ENCODE measurements at regions not wholly inside any gene's neighbourhood (a gene's known extent, or its start where the extent isn't known, plus 50 kb on each side); places are given as distances from the start of the nearest gene placed in this dataset.
A peak's percentile ranks its signal among the peaks of the same experiment; 100 is the strongest.
"Not testable (repeated sequence)": the region's sequence is repeated elsewhere in the genome, so short reads cannot be mapped to it uniquely, and the experiment has no call there.

- no peak for DNase-seq
Observed at GRCh38 chr4:20196476-20196875, 55.2 kb upstream of the SLIT2 start.

DNA sequence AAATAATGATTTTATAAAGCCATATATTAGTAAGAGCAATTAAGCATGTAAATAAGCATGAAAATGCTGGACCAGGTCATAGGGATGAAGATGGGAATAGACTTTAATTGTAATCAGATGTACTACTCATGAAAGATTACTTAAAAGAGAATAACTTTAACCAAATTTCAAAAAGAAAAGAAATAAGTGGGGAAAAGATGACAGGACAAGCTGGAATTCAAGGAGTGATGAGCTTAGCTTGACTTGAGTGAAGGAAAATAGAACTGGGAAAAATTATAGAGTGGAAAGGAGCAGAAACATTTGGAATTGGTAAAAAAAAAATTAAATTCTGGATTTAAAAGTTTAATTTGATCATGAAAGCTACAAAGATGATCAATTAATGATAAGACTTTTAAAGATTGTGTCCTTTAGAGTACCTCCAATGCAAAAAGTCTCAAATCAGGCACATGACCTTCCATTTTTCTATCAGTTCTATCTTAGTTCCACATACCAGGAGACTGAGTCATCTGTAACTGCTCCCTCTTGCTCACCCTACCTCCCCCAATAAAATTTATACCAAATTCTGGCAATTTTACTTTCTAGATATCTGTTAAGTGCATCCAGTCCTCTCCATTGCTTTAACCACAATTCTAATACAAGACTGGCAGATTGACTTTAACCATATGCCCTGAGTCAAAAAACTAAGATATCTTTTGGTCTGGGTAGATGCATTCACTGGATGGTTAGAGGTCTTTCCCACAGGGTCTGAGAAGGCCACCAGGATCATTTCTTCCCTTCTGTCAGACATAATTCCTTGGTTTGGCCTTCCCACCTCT is 56.4 kb upstream of the SLIT2 start:
- no peak for DNase-seq

- DNase-seq: no peak
Observed at GRCh38 chr4:20194123-20195013, 57.3 kb upstream of the SLIT2 start.

GRCh38 chr4:20193141-20193936 is 58.4 kb upstream of the SLIT2 start:
- DNase-seq: peak; percentile 23

GRCh38 chr4:20192736-20193135 is 59.0 kb upstream of the SLIT2 start:
- no peak for DNase-seq

GRCh38 chr4:20185103-20185502 is 66.6 kb upstream of the SLIT2 start:
- no peak for DNase-seq

- DNase-seq: not testable (repeated sequence)
Observed at GRCh38 chr4:20183131-20183530, 68.6 kb upstream of the SLIT2 start.

- DNase-seq: no peak
Observed at GRCh38 chr4:20181926-20182325, 69.8 kb upstream of the SLIT2 start.

DNA sequence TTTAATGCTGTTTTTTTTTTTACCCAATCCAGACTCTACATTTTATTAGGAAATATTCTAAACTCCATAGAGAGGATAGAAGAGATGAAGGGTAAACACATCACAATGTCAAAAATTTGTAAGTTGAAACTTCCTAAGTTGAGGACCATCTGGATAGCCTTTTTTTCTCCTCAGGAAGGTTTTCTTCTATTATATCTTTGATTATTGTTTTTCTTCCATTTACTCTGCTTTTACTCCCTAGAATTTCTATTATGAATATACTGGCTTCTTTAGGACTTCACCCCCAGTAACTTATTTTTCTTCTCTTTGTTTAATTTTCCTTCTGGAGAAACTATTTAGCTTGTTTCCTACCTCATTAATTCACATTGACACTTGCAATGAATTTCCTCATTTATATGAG is 71.2 kb upstream of the SLIT2 start:
- DNase-seq: no peak

DNA sequence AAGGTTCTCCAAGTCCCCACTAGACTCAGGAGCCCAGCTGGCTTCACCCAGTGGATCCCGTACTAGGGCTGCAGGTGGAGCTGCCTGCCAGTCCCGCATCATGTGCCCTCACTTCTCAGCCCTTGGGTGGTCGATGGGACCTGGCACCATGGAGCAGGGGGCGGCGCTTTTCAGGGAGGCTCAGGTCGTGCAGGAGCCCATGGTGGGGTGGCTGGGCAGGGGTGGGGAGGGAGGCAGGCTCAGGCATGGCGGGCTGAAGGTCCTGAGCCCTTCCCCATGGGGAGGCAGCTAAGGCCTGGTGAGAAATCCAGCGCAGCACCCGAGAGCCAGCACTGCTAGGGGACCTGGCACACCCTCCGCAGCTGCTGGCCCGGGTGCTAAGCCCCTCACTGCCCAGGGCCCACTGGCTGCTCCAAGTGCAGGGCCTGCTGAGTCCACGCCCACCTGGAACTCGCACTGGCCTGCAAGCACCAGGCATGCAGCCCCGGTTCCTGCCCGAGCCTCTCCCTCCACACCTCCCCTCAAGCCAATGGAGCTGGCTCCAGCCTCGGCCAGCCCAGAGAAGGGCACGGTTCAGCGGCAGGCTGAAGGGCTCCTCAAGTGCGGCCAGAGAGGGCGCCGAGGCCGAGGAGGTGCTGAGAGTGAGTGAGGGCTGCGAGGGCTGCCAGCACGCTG is 72.7 kb upstream of the SLIT2 start:
- no peak for DNase-seq

DNA sequence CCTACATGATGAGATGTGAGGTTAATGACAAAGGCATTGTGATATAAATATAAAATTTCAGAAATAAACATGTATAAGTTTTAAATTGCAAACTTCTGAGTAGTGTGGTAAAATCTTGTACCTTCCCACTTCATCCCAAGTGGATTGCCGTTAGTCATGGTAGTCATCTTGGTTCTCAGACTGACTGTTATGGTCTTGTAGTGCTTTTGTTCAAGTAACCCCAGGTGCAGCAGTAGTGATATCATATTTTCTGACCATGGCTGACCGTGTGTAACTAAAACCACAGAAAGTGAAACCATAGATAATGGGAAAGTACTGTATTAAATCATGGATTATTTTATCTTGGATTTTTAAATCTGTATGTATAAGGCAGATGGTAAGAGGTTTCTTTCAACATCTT is 74.8 kb upstream of the SLIT2 start:
- DNase-seq: no peak

- DNase-seq: no peak
Observed at GRCh38 chr4:20172070-20172760, 79.5 kb upstream of the SLIT2 start.

GRCh38 chr4:20166544-20166943 is 85.2 kb upstream of the SLIT2 start:
- DNase-seq: no peak

- DNase-seq: no peak
Observed at GRCh38 chr4:20159516-20159915, 92.2 kb upstream of the SLIT2 start.

DNA sequence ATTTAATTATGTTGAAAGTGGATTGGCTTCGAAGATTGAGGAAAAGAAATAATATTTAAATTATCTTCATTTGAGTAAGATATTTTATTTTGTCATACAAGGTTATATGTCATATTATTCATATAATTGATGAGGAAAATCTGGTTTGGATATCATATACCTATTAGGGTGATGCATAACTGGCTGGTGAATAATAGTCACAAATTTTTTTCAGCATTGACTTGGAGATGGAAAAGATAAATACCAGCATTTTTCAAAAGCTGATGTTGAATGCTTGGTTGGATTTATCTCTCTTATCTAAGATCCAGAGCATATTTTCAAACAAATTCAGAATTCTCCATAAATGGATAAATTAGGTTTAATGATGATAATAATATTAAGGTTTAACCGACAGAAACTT is 93.5 kb upstream of the SLIT2 start:
- no peak for DNase-seq

DNA sequence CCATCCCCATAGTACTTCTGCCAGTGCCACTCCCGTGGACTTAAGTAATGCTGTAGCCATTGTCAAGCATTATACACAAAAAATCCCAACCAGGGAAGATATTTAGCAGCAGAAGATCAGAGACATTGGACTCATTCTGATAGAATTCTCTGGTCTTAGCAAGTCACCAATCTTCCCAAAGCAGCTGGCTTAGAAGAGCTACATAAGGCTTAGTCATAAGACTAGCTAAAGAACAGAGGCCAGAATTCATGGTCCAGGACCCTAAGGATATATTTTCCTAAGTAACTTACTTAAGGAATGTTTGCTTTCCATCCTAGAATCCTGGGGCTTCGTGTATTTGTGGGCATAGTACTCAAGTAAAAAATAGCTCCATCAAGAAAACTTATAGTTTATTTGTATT is 100.3 kb upstream of the SLIT2 start:
- DNase-seq: no peak

GRCh38 chr4:20149143-20149542 is 102.6 kb upstream of the SLIT2 start:
- not testable (repeated sequence) for DNase-seq

DNA sequence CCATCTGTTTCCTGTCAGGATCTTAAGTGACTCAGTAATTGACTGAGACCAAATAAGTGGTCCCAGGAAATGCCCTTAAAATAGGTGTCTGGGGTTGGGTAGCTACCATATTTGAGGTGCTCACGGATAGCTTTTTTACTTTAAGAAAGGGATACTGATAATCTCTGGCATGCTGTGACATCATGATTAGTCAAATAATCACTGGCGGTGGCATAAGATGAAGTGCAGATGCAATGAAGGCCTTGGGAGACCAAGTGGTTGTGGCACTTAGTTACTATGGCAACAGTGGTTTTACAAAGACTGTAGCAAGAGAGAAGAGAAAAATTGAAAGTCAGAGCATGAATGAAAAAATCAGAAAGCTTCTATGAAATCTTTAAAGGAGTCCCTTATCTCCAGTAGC is 114.5 kb upstream of the SLIT2 start:
- no peak for DNase-seq

GRCh38 chr4:20127626-20128025 is 124.1 kb upstream of the SLIT2 start:
- no peak for DNase-seq

DNA sequence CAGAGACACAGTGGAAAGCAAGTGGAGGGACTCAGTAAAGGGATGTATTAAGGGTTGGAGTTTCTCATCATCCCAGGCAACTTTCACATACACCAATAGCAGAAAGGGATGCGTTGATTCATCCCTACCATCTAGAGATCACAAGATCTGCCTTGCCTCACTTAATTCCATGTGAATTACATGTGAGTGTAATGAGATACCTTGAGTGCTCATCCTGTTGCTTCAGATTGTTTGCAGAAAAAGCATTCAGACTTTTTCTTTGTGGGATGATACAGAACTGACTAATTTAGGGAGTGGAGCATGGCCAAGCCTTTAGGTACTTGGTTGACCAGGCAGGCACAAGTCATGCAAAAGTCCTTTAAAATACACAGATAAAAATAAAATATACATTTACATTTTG is 124.8 kb upstream of the SLIT2 start:
- no peak for DNase-seq

Measured in renal pelvis (tissue), 1 donor.